Skin epidermis (tissue), 12 donors: ENCODE measurements at regions not wholly inside any gene's neighbourhood (a gene's known extent, or its start where the extent isn't known, plus 50 kb on each side); places are given as distances from the start of the nearest gene placed in this dataset.

ENCODE experiments used
- H3K27ac ChIP-seq, 21 experiments: fragments of 200-600 bp; sonication (generic) in 11 of 21; one replicate each; pipeline ENCODE4 v1.5.0; 2020; ENCODE audit warnings: mild to moderate bottlenecking in 3 of 21, inconsistent platforms in 2 of 21, moderate library complexity in 2 of 21
- H3K4me3 ChIP-seq, 7 experiments: fragments of 200-600 bp; sonication (generic) in 2 of 7; one replicate each; pipeline ENCODE4 v1.5.0; 2020; ENCODE audit warnings: inconsistent platforms in 2 of 7, mild to moderate bottlenecking in 2 of 7, moderate library complexity in 1 of 7

GRCh38 chr1:90505806-90506205 lies 211.3 kb downstream of the BARHL2 start:
- Histone ChIP-seq H3K27ac (no peak overlapping the region), H3K4me3 (no peak overlapping the region)

GRCh38 chr1:90504509-90504908 lies 212.6 kb downstream of the BARHL2 start:
- no peak overlapping the region for H3K27ac ChIP-seq
- H3K4me3 ChIP-seq: no peak overlapping the region

- no peak overlapping the region for H3K27ac ChIP-seq
These were observed 214.4 kb downstream of the BARHL2 start for GRCh38 chr1:90502696-90503095.

GRCh38 chr1:90502194-90502593 lies 214.9 kb downstream of the BARHL2 start:
- no peak overlapping the region for H3K27ac ChIP-seq
- H3K4me3 ChIP-seq: no peak overlapping the region

More at GRCh38 chr1:90502696-90503095, 214.4 kb downstream of the BARHL2 start:
- H3K4me3 ChIP-seq: no peak overlapping the region

- H3K27ac ChIP-seq: no peak overlapping the region
- H3K4me3 ChIP-seq: no peak overlapping the region
These were observed 215.8 kb downstream of the BARHL2 start for GRCh38 chr1:90501281-90501680.

GRCh38 chr1:90494748-90495282 lies 222.3 kb downstream of the BARHL2 start:
- H3K4me3 ChIP-seq: no peak overlapping the region
- no peak overlapping the region for H3K27ac ChIP-seq

GRCh38 chr1:90488451-90488850 lies 228.7 kb downstream of the BARHL2 start:
- H3K27ac ChIP-seq: no peak overlapping the region
- H3K4me3 ChIP-seq: no peak overlapping the region

- no peak overlapping the region for H3K4me3 ChIP-seq
- H3K27ac ChIP-seq: no peak overlapping the region
These were observed 230.1 kb downstream of the BARHL2 start for GRCh38 chr1:90486996-90487395.

- Histone ChIP-seq H3K4me3 (no peak overlapping the region), H3K27ac (no peak overlapping the region)
These were observed 230.8 kb downstream of the BARHL2 start for GRCh38 chr1:90486134-90486824.

- Histone ChIP-seq H3K27ac (no peak overlapping the region), H3K4me3 (no peak overlapping the region)
These were observed 236.7 kb downstream of the BARHL2 start for GRCh38 chr1:90480271-90480835.

- Histone ChIP-seq H3K4me3 (no peak overlapping the region), H3K27ac (no peak overlapping the region)
These were observed 240.1 kb downstream of the BARHL2 start for GRCh38 chr1:90476994-90477393.

GRCh38 chr1:90476411-90476810 lies 240.7 kb downstream of the BARHL2 start:
- Histone ChIP-seq H3K4me3 (no peak overlapping the region), H3K27ac (no peak overlapping the region)

GRCh38 chr1:90475631-90476030 lies 241.5 kb downstream of the BARHL2 start:
- Histone ChIP-seq H3K27ac (no peak overlapping the region), H3K4me3 (no peak overlapping the region)

GRCh38 chr1:90474731-90475130 lies 242.4 kb downstream of the BARHL2 start:
- H3K4me3 ChIP-seq: no peak overlapping the region
- no peak overlapping the region for H3K27ac ChIP-seq

GRCh38 chr1:90474158-90474557 lies 242.9 kb downstream of the BARHL2 start:
- no peak overlapping the region for H3K4me3 ChIP-seq

GRCh38 chr1:90472775-90473174 lies 244.3 kb downstream of the BARHL2 start:
- H3K27ac ChIP-seq: no peak overlapping the region

More at GRCh38 chr1:90474158-90474557, 242.9 kb downstream of the BARHL2 start:
- H3K27ac ChIP-seq: no peak overlapping the region

GRCh38 chr1:90459570-90459969 lies 257.5 kb downstream of the BARHL2 start:
- Histone ChIP-seq H3K4me3 (no peak overlapping the region), H3K27ac (no peak overlapping the region)

More at GRCh38 chr1:90472775-90473174, 244.3 kb downstream of the BARHL2 start:
- H3K4me3 ChIP-seq: no peak overlapping the region

GRCh38 chr1:90457985-90458384 lies 259.1 kb downstream of the BARHL2 start:
- Histone ChIP-seq H3K27ac (no peak overlapping the region), H3K4me3 (no peak overlapping the region)

- no peak overlapping the region for H3K27ac ChIP-seq
- no peak overlapping the region for H3K4me3 ChIP-seq
These were observed 264.6 kb downstream of the BARHL2 start for GRCh38 chr1:90452491-90452890.

GRCh38 chr1:90443354-90443753 lies 273.7 kb downstream of the BARHL2 start:
- H3K4me3 ChIP-seq: no peak overlapping the region
- no peak overlapping the region for H3K27ac ChIP-seq

- Histone ChIP-seq H3K4me3 (no peak overlapping the region), H3K27ac (no peak overlapping the region)
These were observed 281.8 kb downstream of the BARHL2 start for GRCh38 chr1:90435351-90435750.
